OCI-LY1 (cell line): ENCODE measurements at regions not wholly inside any gene's neighbourhood (a gene's known extent, or its start where the extent isn't known, plus 50 kb on each side); places are given as distances from the start of the nearest gene placed in this dataset.

Experiments used
- H2AFZ ChIP-seq: fragments of 200-600 bp; sonication (generic), shearing (Covaris generic); 2 replicates; pipeline ENCODE4 v1.6.0; 2014; ENCODE audit warnings: antibody characterized with exemption, mild to moderate bottlenecking, low read length
- H3F3A ChIP-seq: fragments of 200-600 bp; sonication (generic), shearing (Covaris generic); 2 replicates; pipeline ENCODE4 v1.6.0; 2014; ENCODE audit warnings: mild to moderate bottlenecking, antibody characterized with exemption, low read length, moderate library complexity; ENCODE audit not compliant: insufficient read depth
- H3K27ac ChIP-seq: fragments of 200-600 bp; sonication (generic); 2 replicates; pipeline ENCODE4 v1.5.1; 2014; ENCODE audit warnings: low read length, mixed run types, mild to moderate bottlenecking, low read depth; ENCODE audit not compliant: poor library complexity, severe bottlenecking
- H3K27me3 ChIP-seq: fragments of 200-600 bp; sonication (generic); 2 replicates; pipeline ENCODE4 v1.6.0; 2014; ENCODE audit warnings: antibody characterized with exemption, mild to moderate bottlenecking, low read length, moderate library complexity; ENCODE audit not compliant: insufficient read depth
- H3K36me3 ChIP-seq: fragments of 200-600 bp; sonication (generic); 2 replicates; pipeline ENCODE4 v1.6.1; 2014; ENCODE audit warnings: mild to moderate bottlenecking, antibody characterized with exemption, low read length, moderate library complexity, mixed read lengths; ENCODE audit not compliant: insufficient read depth
- H3K4me1 ChIP-seq: fragments of 200-600 bp; sonication (generic); 2 replicates; pipeline ENCODE4 v1.5.1; 2014; ENCODE audit warnings: mild to moderate bottlenecking, low read length, moderate library complexity; ENCODE audit not compliant: insufficient read depth, severe bottlenecking
- H3K4me2 ChIP-seq: fragments of 200-600 bp; sonication (generic), shearing (Covaris generic); 2 replicates; pipeline ENCODE4 v1.6.1; 2014; ENCODE audit warnings: low read length
- H3K4me3 ChIP-seq: fragments of 200-600 bp; sonication (generic); 2 replicates; pipeline ENCODE4 v1.5.1; 2014; ENCODE audit warnings: low read length, low read depth, mild to moderate bottlenecking, mixed read lengths; ENCODE audit not compliant: poor library complexity, severe bottlenecking
- H3K79me2 ChIP-seq: fragments of 200-600 bp; shearing (Covaris generic); 2 replicates; pipeline ENCODE4 v1.6.1; 2016; ENCODE audit warnings: mixed run types, low read length, mixed read lengths; ENCODE audit not compliant: insufficient read depth
- H3K9ac ChIP-seq: fragments of 200-600 bp; sonication (generic), shearing (Covaris generic); 2 replicates; pipeline ENCODE4 v1.6.1; 2014; ENCODE audit warnings: mild to moderate bottlenecking, low read length, mixed read lengths
- H3K9me2 ChIP-seq: fragments of 200-600 bp; sonication (generic), shearing (Covaris generic); 2 replicates; pipeline ENCODE4 v1.6.1; 2014; ENCODE audit warnings: low read depth, mild to moderate bottlenecking, low read length, mixed read lengths
- H3K9me3 ChIP-seq: fragments of 200-600 bp; shearing (Covaris generic); 2 replicates; pipeline ENCODE4 v1.6.1; 2014; ENCODE audit warnings: low read length, mixed read lengths
- H4K20me1 ChIP-seq: fragments of 200-600 bp; sonication (generic), shearing (Covaris generic); 2 replicates; pipeline ENCODE4 v1.6.0; 2016; ENCODE audit warnings: mild to moderate bottlenecking, low read length; ENCODE audit not compliant: insufficient read depth
- EZH2 ChIP-seq: fragments of 200-600 bp; sonication (generic), shearing (Covaris generic); IDR thresholded peaks from 2 replicates; pipeline ENCODE4 v1.8.0; 2017; ENCODE audit warnings: borderline replicate concordance, mixed run types, mild to moderate bottlenecking, antibody characterized with exemption, low read length, moderate library complexity, mixed read lengths
- TF ChIP-seq, protein P1 (sequence below): fragments of 200-600 bp; sonication (generic), shearing (Covaris generic); IDR thresholded peaks from 2 replicates; pipeline ENCODE4 v1.5.1; 2017; ENCODE audit warnings: mild to moderate bottlenecking, antibody characterized with exemption, low read length, moderate library complexity, mixed read lengths

DNA sequence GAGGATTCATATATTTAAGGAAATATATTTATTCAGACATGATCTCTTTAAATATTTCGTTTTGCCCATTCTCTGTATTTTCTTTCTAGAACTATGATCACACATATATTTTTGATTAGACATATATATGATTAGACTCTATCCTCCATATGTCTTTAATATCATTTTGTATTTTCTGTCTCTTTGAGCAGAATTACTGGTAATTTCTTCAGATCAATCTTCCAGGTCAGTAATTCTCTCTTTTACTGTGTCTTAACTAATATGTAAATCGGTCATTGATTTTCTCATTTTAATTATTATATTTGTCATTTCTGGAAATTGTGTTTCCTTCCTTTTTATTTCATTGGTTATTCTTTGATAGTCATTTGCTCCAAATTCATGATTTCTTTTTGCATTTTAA is 586.2 kb downstream of the NR2F2 start:
- Histone ChIP-seq H3K9ac (no peak overlapping the region), H3K27me3 (no peaks in the 10 kb centered on the region), H3K27ac (no peak overlapping the region), H3F3A (no peaks in the 10 kb centered on the region), H4K20me1 (no peaks in the 10 kb centered on the region), H3K4me1 (no peaks in the 10 kb centered on the region), H2AFZ (no peak overlapping the region), H3K79me2 (no peaks in the 10 kb centered on the region), H3K4me3 (no peak overlapping the region), H3K36me3 (no peaks in the 10 kb centered on the region), H3K4me2 (no peak overlapping the region), H3K9me3 (no peaks in the 10 kb centered on the region), H3K9me2 (no peaks in the 10 kb centered on the region)
- TF ChIP-seq, protein P1, sequence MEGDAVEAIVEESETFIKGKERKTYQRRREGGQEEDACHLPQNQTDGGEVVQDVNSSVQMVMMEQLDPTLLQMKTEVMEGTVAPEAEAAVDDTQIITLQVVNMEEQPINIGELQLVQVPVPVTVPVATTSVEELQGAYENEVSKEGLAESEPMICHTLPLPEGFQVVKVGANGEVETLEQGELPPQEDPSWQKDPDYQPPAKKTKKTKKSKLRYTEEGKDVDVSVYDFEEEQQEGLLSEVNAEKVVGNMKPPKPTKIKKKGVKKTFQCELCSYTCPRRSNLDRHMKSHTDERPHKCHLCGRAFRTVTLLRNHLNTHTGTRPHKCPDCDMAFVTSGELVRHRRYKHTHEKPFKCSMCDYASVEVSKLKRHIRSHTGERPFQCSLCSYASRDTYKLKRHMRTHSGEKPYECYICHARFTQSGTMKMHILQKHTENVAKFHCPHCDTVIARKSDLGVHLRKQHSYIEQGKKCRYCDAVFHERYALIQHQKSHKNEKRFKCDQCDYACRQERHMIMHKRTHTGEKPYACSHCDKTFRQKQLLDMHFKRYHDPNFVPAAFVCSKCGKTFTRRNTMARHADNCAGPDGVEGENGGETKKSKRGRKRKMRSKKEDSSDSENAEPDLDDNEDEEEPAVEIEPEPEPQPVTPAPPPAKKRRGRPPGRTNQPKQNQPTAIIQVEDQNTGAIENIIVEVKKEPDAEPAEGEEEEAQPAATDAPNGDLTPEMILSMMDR: no peak
- TF ChIP-seq EZH2: no peak

DNA sequence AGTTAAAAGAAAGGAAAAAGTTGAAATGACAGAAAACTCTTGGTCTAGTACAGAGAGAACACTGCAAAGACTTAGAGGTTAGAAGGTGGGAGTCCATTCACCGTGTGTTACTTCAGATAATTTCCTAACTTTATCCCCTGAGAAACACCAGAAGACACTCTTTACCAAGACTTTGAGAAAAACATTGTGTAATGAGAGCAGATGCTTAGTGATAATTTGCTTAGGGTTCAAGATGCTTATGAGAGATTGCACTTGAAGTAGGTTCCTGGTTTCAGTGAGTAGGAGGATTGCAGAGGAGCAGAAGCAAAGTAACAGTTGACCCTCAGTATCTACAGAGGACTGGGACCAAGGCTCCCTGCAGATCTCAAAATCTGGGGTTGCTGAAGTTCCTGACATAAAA is 594.1 kb downstream of the NR2F2 start:
- Histone ChIP-seq H3K79me2 (no peaks in the 10 kb centered on the region), H3K27ac (no peak overlapping the region), H3K4me2 (no peak overlapping the region), H3K9me2 (no peaks in the 10 kb centered on the region), H3K9ac (no peak overlapping the region), H4K20me1 (no peaks in the 10 kb centered on the region), H3K4me3 (no peak overlapping the region), H3K4me1 (no peaks in the 10 kb centered on the region), H3F3A (no peaks in the 10 kb centered on the region), H3K36me3 (no peaks in the 10 kb centered on the region), H3K27me3 (no peaks in the 10 kb centered on the region), H2AFZ (no peak overlapping the region), H3K9me3 (no peaks in the 10 kb centered on the region)
- TF ChIP-seq, protein P1: no peak
- TF ChIP-seq EZH2: no peak

DNA sequence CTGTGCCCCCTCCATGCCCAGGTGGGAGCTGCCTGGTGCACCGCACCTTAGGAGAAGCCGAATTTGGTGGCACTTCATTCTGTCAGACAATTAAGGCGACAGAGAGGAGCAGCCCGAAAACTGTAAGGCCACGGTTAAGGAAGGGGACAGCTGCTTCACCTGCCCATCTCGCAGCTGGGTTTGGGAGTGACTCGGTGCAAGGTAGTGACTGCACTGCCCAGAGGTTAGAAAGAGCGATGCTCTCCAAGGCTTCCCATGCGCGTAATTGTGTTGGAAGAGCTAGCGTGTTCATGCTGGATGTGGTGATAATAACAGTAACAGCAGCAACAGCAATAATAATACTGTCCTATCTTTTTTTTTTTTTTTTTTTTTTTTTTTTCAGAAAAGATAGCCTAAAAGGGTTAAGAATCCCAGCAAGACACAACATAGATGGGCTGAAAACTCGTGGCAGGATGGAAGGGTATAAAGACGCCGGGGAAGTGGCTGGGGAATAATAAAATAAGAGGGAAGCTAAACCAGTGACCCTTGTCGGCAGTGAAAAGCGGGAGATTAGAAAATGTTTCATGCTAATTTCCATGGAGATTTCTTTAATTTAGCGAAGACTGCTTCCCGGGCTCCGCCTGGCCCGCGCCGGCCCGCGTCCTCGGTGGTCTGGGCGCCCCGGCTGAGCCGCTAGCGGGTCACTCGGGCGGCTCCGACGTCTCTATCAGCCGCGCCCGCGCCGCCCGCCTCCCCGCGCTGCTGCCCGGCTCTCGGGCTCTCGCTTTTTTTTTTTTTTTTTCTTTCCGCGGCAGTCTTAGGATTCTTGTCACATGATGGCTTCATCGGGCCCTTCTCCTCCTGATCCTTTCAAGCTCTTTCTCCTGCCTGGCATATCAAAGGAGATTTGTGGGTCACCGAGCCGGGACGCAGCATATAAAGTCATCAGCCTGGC is 617.1 kb downstream of the NR2F2 start:
- H3K9ac ChIP-seq: no peak overlapping the region

More for the DNA sequence above, 617.1 kb downstream of the NR2F2 start:
- Histone ChIP-seq H3K9me2 (no peaks in the 10 kb centered on the region), H3F3A (no peaks in the 10 kb centered on the region), H4K20me1 (no peaks in the 10 kb centered on the region), H3K36me3 (no peaks in the 10 kb centered on the region), H3K4me3 (no peak overlapping the region), H3K27ac (no peak overlapping the region), H3K4me1 (no peaks in the 10 kb centered on the region), H3K79me2 (no peaks in the 10 kb centered on the region), H2AFZ (no peak overlapping the region), H3K9me3 (no peaks in the 10 kb centered on the region), H3K27me3 (no peaks in the 10 kb centered on the region), H3K4me2 (no peak overlapping the region)
- TF ChIP-seq, protein P1: no peak
- TF ChIP-seq EZH2: no peak
